ENCODE measurements at regions not wholly inside any gene's neighbourhood (a gene's known extent, or its start where the extent isn't known, plus 50 kb on each side); places are given as distances from the start of the nearest gene placed in this dataset.
A peak's percentile ranks its signal among the peaks of the same experiment; 100 is the strongest.

DNA sequence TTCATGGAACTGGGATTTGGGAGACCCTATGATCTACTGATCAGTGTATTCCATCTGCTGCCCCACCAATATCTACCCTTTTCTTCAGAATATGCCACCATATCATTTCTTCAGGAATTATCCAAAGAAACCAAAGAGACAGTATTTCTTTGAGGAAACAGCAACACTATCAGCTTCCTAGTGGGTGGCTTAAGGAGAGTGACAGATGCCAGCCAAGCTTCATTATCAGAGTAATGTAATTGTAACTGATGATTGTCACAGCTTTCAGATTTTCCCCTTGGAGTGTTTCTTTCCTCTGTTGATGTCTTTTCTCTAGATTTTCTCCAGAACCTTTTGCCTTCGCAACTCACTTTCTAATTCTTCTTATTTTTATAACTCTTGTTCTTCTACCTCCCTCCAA, 934.4 kb upstream of the LRRN3 start:
- Histone ChIP-seq H3K27ac (no peak overlapping the region), H3K9me3 (no peaks in the 10 kb centered on the region), H3K36me3 (no peaks in the 10 kb centered on the region), H3K4me3 (no peak overlapping the region), H3K4me1 (no peaks in the 10 kb centered on the region), H3K27me3 (no peaks in the 10 kb centered on the region)
- no peak for TF ChIP-seq CTCF (IDR thresholded peaks at IDR 0.05)
- DNase-seq: no peak
- ATAC-seq: no peak
- intact Hi-C loops (cut with DNase I): no loop called here

DNA sequence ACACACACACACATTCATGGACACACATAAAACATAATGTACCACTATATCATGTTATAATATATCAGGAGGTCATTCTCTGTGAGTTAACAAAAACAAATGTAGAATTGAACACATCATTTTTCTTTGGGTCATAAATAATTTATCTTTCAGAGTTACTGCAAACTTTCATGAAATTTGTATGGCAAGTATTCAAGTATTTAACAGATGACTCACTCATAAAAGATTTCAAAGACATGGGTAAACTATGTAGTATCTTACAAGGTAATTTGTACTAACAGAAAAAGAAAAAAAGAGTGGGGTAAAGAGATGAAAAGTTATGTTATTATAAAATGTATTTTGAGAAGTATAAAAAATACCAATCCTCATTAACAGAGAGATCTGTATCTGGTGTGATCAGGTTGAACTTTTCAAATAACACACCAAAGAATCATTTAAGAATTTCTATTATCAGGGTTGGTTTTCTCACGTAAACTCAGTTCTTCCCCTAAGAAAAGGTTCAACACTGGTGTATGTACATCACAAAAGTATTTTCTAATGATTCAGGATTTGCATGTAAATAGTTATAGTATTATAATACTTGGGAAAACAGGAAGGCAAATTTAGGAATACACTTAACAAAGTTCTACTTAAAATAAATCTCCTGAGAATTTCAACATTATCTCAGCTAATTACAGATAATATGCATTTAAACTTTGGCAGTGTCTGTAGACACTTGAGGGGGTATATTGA, 933.1 kb upstream of the LRRN3 start:
- no peaks in the 10 kb centered on the region for H3K36me3 ChIP-seq
- no peaks in the 10 kb centered on the region for H3K27me3 ChIP-seq
- ATAC-seq: no peak
- TF ChIP-seq CTCF (IDR thresholded peaks at IDR 0.05): no peak
- no peak overlapping the region for H3K27ac ChIP-seq
- DNase-seq: no peak
- intact Hi-C loops (cut with DNase I): no loop called here
- H3K4me3 ChIP-seq: no peak overlapping the region
- H3K4me1 ChIP-seq: no peaks in the 10 kb centered on the region
- H3K9me3 ChIP-seq: peaks cover 0 to 2% of the 10 kb centered on the region in 2 donors

- Histone ChIP-seq H3K27me3 (no peaks in the 10 kb centered on the region), H3K4me1 (no peaks in the 10 kb centered on the region), H3K27ac (no peak overlapping the region), H3K9me3 (peaks cover 0 to 3% of the 10 kb centered on the region in 2 donors), H3K4me3 (no peak overlapping the region), H3K36me3 (no peaks in the 10 kb centered on the region)
- ATAC-seq (no peak), DNase-seq (no peak)
- no peak for TF ChIP-seq CTCF (IDR thresholded peaks at IDR 0.05)
- intact Hi-C loops (cut with DNase I): no loop called here
These were observed 922.9 kb upstream of the LRRN3 start for GRCh38 chr7:110168010-110168409.

DNA sequence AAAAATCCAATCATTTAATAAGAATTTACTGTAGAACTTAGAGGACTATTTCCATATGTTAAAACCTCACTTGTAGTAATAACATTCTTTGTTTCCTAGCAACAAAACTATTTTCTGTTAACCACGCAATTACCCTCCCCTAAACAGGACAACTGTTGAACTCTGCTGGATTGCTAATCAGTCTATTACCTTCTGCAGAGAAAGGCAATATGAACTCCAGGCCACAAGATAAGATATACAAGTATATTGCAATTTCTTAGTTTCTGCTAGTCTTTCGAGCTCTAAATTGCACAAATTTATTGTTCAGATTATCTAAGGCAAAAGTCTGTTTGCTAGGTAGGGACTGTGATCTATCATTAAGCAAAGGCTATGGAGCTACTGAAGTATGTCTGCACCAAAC, 920.1 kb upstream of the LRRN3 start:
- intact Hi-C loops (cut with DNase I): no loop called here
- Histone ChIP-seq H3K4me3 (no peak overlapping the region), H3K4me1 (no peaks in the 10 kb centered on the region), H3K9me3 (peaks cover 0 to 2% of the 10 kb centered on the region in 2 donors), H3K27ac (no peak overlapping the region), H3K36me3 (no peaks in the 10 kb centered on the region), H3K27me3 (no peaks in the 10 kb centered on the region)
- DNase-seq: peak in 2 of 4 donors; percentile 6 to 11
- no peak for ATAC-seq
- no peak for TF ChIP-seq CTCF (IDR thresholded peaks at IDR 0.05)

- H3K27ac ChIP-seq: no peak overlapping the region
- H3K4me3 ChIP-seq: no peak overlapping the region
- no peak for DNase-seq
- intact Hi-C loops (cut with DNase I): no loop called here
- H3K9me3 ChIP-seq: peaks cover 0 to 2% of the 10 kb centered on the region in 2 donors
- TF ChIP-seq CTCF (IDR thresholded peaks at IDR 0.05): no peak
- ATAC-seq: no peak
- no peaks in the 10 kb centered on the region for H3K36me3 ChIP-seq
- H3K4me1 ChIP-seq: no peaks in the 10 kb centered on the region
- H3K27me3 ChIP-seq: no peaks in the 10 kb centered on the region
These were observed 913.5 kb upstream of the LRRN3 start for GRCh38 chr7:110177463-110177862.
